Trophoblast cell (in vitro differentiated cells and primary cell): ENCODE measurements at regions not wholly inside any gene's neighbourhood (a gene's known extent, or its start where the extent isn't known, plus 50 kb on each side); places are given as distances from the start of the nearest gene placed in this dataset.

Experiments
- DNase-seq, 2 donors: peaks; one replicate each; pipeline ENCODE4 v3.0.0-alpha.2; 2016
- H2AFZ ChIP-seq: 2 replicates; pipeline ENCODE4 v1.6.1; 2013; ENCODE audit warnings: low read length, moderate library complexity, mild to moderate bottlenecking; ENCODE audit not compliant: insufficient read depth, poor library complexity
- H2AK5ac ChIP-seq: 2 replicates; pipeline ENCODE4 v1.6.1; 2013; ENCODE audit warnings: mild to moderate bottlenecking, low read length
- H2BK120ac ChIP-seq: 2 replicates; pipeline ENCODE4 v1.6.1; 2013; ENCODE audit warnings: low read length, mild to moderate bottlenecking, moderate library complexity; ENCODE audit not compliant: insufficient read depth, poor library complexity
- H2BK12ac ChIP-seq: 2 replicates; pipeline ENCODE4 v1.6.1; 2013; ENCODE audit warnings: mild to moderate bottlenecking, low read length, moderate library complexity
- H2BK5ac ChIP-seq: 2 replicates; pipeline ENCODE4 v1.6.1; 2013; ENCODE audit warnings: low read length, low read depth, moderate library complexity, mild to moderate bottlenecking; ENCODE audit not compliant: poor library complexity
- H3K14ac ChIP-seq: 2 replicates; pipeline ENCODE4 v1.6.1; 2013; ENCODE audit warnings: mild to moderate bottlenecking, low read length
- H3K18ac ChIP-seq: 2 replicates; pipeline ENCODE4 v1.6.1; 2013; ENCODE audit warnings: mild to moderate bottlenecking, low read length
- H3K23ac ChIP-seq: 2 replicates; pipeline ENCODE4 v1.6.1; 2013; ENCODE audit warnings: low read length
- H3K27ac ChIP-seq: 2 replicates; pipeline ENCODE4 v1.5.1; 2013; ENCODE audit warnings: low read depth, mild to moderate bottlenecking, inconsistent platforms, low read length, moderate library complexity
- H3K27me3 ChIP-seq: 2 replicates; pipeline ENCODE4 v1.6.1; 2013; ENCODE audit warnings: inconsistent platforms, mild to moderate bottlenecking, low read length, moderate library complexity; ENCODE audit not compliant: insufficient read depth
- H3K36me3 ChIP-seq, 2 experiments: 1 replicate in 1 of 2; 2 replicates in 1 of 2; pipeline ENCODE4 v1.6.1; 2013; ENCODE audit warnings: low read length in 2 of 2, mild to moderate bottlenecking in 2 of 2, moderate library complexity in 1 of 2; ENCODE audit not compliant: insufficient read depth in 2 of 2, control insufficient read depth in 1 of 2
- H3K4ac ChIP-seq: 2 replicates; pipeline ENCODE4 v1.6.1; 2013; ENCODE audit warnings: low read depth, mild to moderate bottlenecking, low read length, moderate library complexity
- H3K4me1 ChIP-seq, 2 experiments: 1 replicate in 1 of 2; 2 replicates in 1 of 2; pipeline ENCODE4 v1.6.1; 2013; ENCODE audit warnings: low read length in 2 of 2, mild to moderate bottlenecking in 2 of 2, moderate library complexity in 1 of 2; ENCODE audit not compliant: insufficient read depth in 2 of 2, control insufficient read depth in 1 of 2
- H3K4me2 ChIP-seq: 2 replicates; pipeline ENCODE4 v1.6.1; 2013; ENCODE audit warnings: inconsistent platforms, mild to moderate bottlenecking, low read length, moderate library complexity
- H3K4me3 ChIP-seq: 2 replicates; pipeline ENCODE4 v1.5.1; 2013; ENCODE audit warnings: mild to moderate bottlenecking, low read depth, low read length, inconsistent platforms
- H3K79me1 ChIP-seq: one replicate; pipeline ENCODE4 v1.6.1; 2013; ENCODE audit warnings: low read length
- H3K79me2 ChIP-seq: 2 replicates; pipeline ENCODE4 v1.6.1; 2013; ENCODE audit warnings: low read length, mild to moderate bottlenecking; ENCODE audit not compliant: control insufficient read depth, insufficient read depth, poor library complexity
- H3K9ac ChIP-seq: 2 replicates; pipeline ENCODE4 v1.6.1; 2013; ENCODE audit warnings: mild to moderate bottlenecking, low read length
- H3K9me3 ChIP-seq: 2 replicates; pipeline ENCODE4 v1.6.1; 2013; ENCODE audit warnings: low read depth, mild to moderate bottlenecking, control low read depth, inconsistent platforms, low read length; ENCODE audit not compliant: insufficient read depth
- H4K12ac ChIP-seq: 2 replicates; pipeline ENCODE4 v1.6.1; 2013; ENCODE audit warnings: low read depth, mild to moderate bottlenecking, low read length, moderate library complexity
- H4K8ac ChIP-seq: 2 replicates; pipeline ENCODE4 v1.6.1; 2013; ENCODE audit warnings: low read depth, mild to moderate bottlenecking, low read length, moderate library complexity
- H4K91ac ChIP-seq: one replicate; pipeline ENCODE4 v1.6.1; 2013; ENCODE audit warnings: low read depth, mild to moderate bottlenecking, low read length, moderate library complexity
- WGBS: extraction: QIAGEN DNeasy Blood & Tissue Kit; methylation state at CpG from one replicate; pipeline ENCODE4 v1.1.7; 2013; ENCODE audit warnings: missing lambda C conversion rate; ENCODE audit not compliant: insufficient read length, insufficient coverage; ENCODE audit errors: extremely low coverage; 5-methylcytosine and 5-hydroxymethylcytosine counted together

- no peaks in the 10 kb centered on the region for H3K79me2 ChIP-seq
Measured at GRCh38 chr2:147490401-147491261, 354.2 kb upstream of the ACVR2A start.

GRCh38 chr2:147488472-147488871 is 356.4 kb upstream of the ACVR2A start:
- H2BK120ac ChIP-seq = no peak overlapping the region
- H2AFZ ChIP-seq = no peak overlapping the region
- H3K4me1 ChIP-seq = peaks cover 2 to 7% of the 10 kb centered on the region in 2 experiments
- H3K4me3 ChIP-seq = no peak overlapping the region
- H4K91ac ChIP-seq = no peak overlapping the region
- no peak overlapping the region for H3K4me2 ChIP-seq
- no peak for DNase-seq
- no peak overlapping the region for H3K23ac ChIP-seq
- H3K27me3 ChIP-seq = no peaks in the 10 kb centered on the region
- H4K8ac ChIP-seq = no peak overlapping the region
- no peak overlapping the region for H3K14ac ChIP-seq
- H2BK5ac ChIP-seq = no peak overlapping the region
- no peak overlapping the region for H3K9ac ChIP-seq
- H4K12ac ChIP-seq = no peak overlapping the region
- no peaks in the 10 kb centered on the region for H3K36me3 ChIP-seq
- H2AK5ac ChIP-seq = no peak overlapping the region
- H3K18ac ChIP-seq = no peak overlapping the region
- H3K27ac ChIP-seq = no peak overlapping the region
- no peak overlapping the region for H3K4ac ChIP-seq
- no peaks in the 10 kb centered on the region for H3K79me2 ChIP-seq
- H3K79me1 ChIP-seq = no peaks in the 10 kb centered on the region
- WGBS = no CpG with 5 or more reads among the region's 3 CpGs
- no peak overlapping the region for H2BK12ac ChIP-seq
- H3K9me3 ChIP-seq = no peaks in the 10 kb centered on the region

More at GRCh38 chr2:147490401-147491261, 354.2 kb upstream of the ACVR2A start:
- Histone ChIP-seq H4K91ac (no peak overlapping the region), H3K14ac (no peak overlapping the region), H3K4me1 (peaks cover 2 to 7% of the 10 kb centered on the region in 2 experiments), H3K4ac (no peak overlapping the region), H3K4me2 (no peak overlapping the region), H3K27me3 (no peaks in the 10 kb centered on the region), H2AFZ (no peak overlapping the region), H4K8ac (no peak overlapping the region), H3K36me3 (no peaks in the 10 kb centered on the region), H3K23ac (no peak overlapping the region), H2AK5ac (no peak overlapping the region), H3K9ac (no peak overlapping the region), H2BK5ac (no peak overlapping the region), H4K12ac (no peak overlapping the region), H3K4me3 (no peak overlapping the region), H3K79me1 (no peaks in the 10 kb centered on the region), H2BK12ac (no peak overlapping the region), H3K18ac (no peak overlapping the region), H3K9me3 (no peaks in the 10 kb centered on the region), H3K27ac (no peak overlapping the region), H2BK120ac (no peak overlapping the region)
- WGBS = no CpG with 5 or more reads among the region's 5 CpGs
- no peak for DNase-seq

- no peak overlapping the region for H3K4ac ChIP-seq
- 100% methylated on average over 1 of the region's 2 CpGs for WGBS
Measured at GRCh38 chr2:147487978-147488289, 356.9 kb upstream of the ACVR2A start.

GRCh38 chr2:147487286-147487977 is 357.4 kb upstream of the ACVR2A start:
- H3K18ac ChIP-seq = no peak overlapping the region
- no peak overlapping the region for H4K12ac ChIP-seq
- peak overlapping the region; percentile 37 for H4K91ac ChIP-seq
- H3K27ac ChIP-seq = peak overlapping the region; percentile 2
- no peak overlapping the region for H4K8ac ChIP-seq
- peak overlapping the region; percentile 61 for H3K14ac ChIP-seq
- no peaks in the 10 kb centered on the region for H3K9me3 ChIP-seq
- H2BK12ac ChIP-seq = peak overlapping the region; percentile 76
- H3K9ac ChIP-seq = no peak overlapping the region
- no peaks in the 10 kb centered on the region for H3K27me3 ChIP-seq
- no peak overlapping the region for H3K4me3 ChIP-seq
- H3K4ac ChIP-seq = no peak overlapping the region
- H3K36me3 ChIP-seq = no peaks in the 10 kb centered on the region
- no CpG with 5 or more reads among the region's 3 CpGs for WGBS
- peak overlapping the region; percentile 74 for H2AK5ac ChIP-seq
- peak overlapping the region; percentile 40 for H2BK5ac ChIP-seq
- H3K4me1 ChIP-seq = peaks cover 2 to 7% of the 10 kb centered on the region in 2 experiments
- no peak overlapping the region for H2BK120ac ChIP-seq
- no peak overlapping the region for H3K4me2 ChIP-seq
- no peak overlapping the region for H3K23ac ChIP-seq
- H3K79me1 ChIP-seq = no peaks in the 10 kb centered on the region
- no peaks in the 10 kb centered on the region for H3K79me2 ChIP-seq
- no peak overlapping the region for H2AFZ ChIP-seq
- no peak for DNase-seq

More at GRCh38 chr2:147487978-147488289, 356.9 kb upstream of the ACVR2A start:
- H3K4me2 ChIP-seq = no peak overlapping the region
- peak overlapping the region; percentile 37 for H4K91ac ChIP-seq
- no peak overlapping the region for H3K9ac ChIP-seq
- H3K4me1 ChIP-seq = peaks cover 2 to 7% of the 10 kb centered on the region in 2 experiments
- no peak overlapping the region for H3K18ac ChIP-seq
- no peaks in the 10 kb centered on the region for H3K79me2 ChIP-seq
- DNase-seq = no peak
- no peaks in the 10 kb centered on the region for H3K27me3 ChIP-seq
- no peaks in the 10 kb centered on the region for H3K79me1 ChIP-seq
- no peak overlapping the region for H3K14ac ChIP-seq
- no peak overlapping the region for H3K4me3 ChIP-seq
- no peaks in the 10 kb centered on the region for H3K36me3 ChIP-seq
- H2BK5ac ChIP-seq = no peak overlapping the region
- no peak overlapping the region for H2AFZ ChIP-seq
- no peaks in the 10 kb centered on the region for H3K9me3 ChIP-seq
- H4K8ac ChIP-seq = no peak overlapping the region
- no peak overlapping the region for H2AK5ac ChIP-seq
- H4K12ac ChIP-seq = no peak overlapping the region
- no peak overlapping the region for H3K27ac ChIP-seq
- peak overlapping the region; percentile 76 for H2BK12ac ChIP-seq
- no peak overlapping the region for H2BK120ac ChIP-seq
- no peak overlapping the region for H3K23ac ChIP-seq
